ENCODE measurements at regions not wholly inside any gene's neighbourhood (a gene's known extent, or its start where the extent isn't known, plus 50 kb on each side); places are given as distances from the start of the nearest gene placed in this dataset.
A peak's percentile ranks its signal among the peaks of the same experiment; 100 is the strongest.

GRCh38 chr2:12005886-12006681, 259.7 kb downstream of the LPIN1 start:
- Mint-ChIP-seq H3K9me3 (no peaks in the 10 kb centered on the region), H3K4me3 (peak overlapping the region; percentile 46), H3K4me1 (peaks cover 57% of the 10 kb centered on the region), H3K27me3 (no peaks in the 10 kb centered on the region), H3K27ac (peak overlapping the region; percentile 56), H3K36me3 (ENCODE audit: low read depth) (no peaks in the 10 kb centered on the region)
- no peak for TF ChIP-seq CTCF (IDR thresholded peaks at IDR 0.05)
- intact Hi-C loops (cut with micrococcal nuclease) = loop anchor here (5.0 to 10.0 kb wide), 4 partner anchors 41 to 141 kb away; no protein-coding TSS in a partner anchor
- no peak for DNase-seq
- POLR2A ChIA-PET = interaction anchor here (0.7 to 1.3 kb wide), 5 partner anchors 8 to 711 kb away, joined by 3 to 4 read pairs (median 3); partner anchors contain the start of gene TRIB2
- CTCF ChIA-PET = interaction anchor here (0.7 to 1.0 kb wide), 2 partner anchors 28 to 39 kb away, joined by 3 read pairs; no protein-coding TSS in a partner anchor
- peak; percentile 77 for ATAC-seq (ENCODE audit: low read depth)

- no peaks in the 10 kb centered on the region for H3K9me3 Mint-ChIP-seq
- intact Hi-C loops (cut with micrococcal nuclease) = loop anchor here (5.0 to 10.0 kb wide), 4 partner anchors 40 to 142 kb away; no protein-coding TSS in a partner anchor
- H3K27me3 Mint-ChIP-seq = no peaks in the 10 kb centered on the region
- no peak overlapping the region for H3K4me3 Mint-ChIP-seq
- ATAC-seq (ENCODE audit: low read depth) (no peak), DNase-seq (no peak)
- peaks cover 57% of the 10 kb centered on the region for H3K4me1 Mint-ChIP-seq
- no peaks in the 10 kb centered on the region for H3K36me3 Mint-ChIP-seq (ENCODE audit: low read depth)
- no peak for TF ChIP-seq CTCF (IDR thresholded peaks at IDR 0.05)
- CTCF ChIA-PET = no interaction called here
- no peak overlapping the region for H3K27ac Mint-ChIP-seq
- POLR2A ChIA-PET = interaction anchor here (1.0 to 1.3 kb wide), 2 partner anchors 10 to 171 kb away, joined by 3 read pairs; no protein-coding TSS in a partner anchor
These were observed 260.4 kb downstream of the LPIN1 start for GRCh38 chr2:12006850-12007249.

- intact Hi-C loops (cut with micrococcal nuclease) = loop anchor here (5.0 to 10.0 kb wide), 4 partner anchors 40 to 142 kb away; no protein-coding TSS in a partner anchor
- peaks cover 57% of the 10 kb centered on the region for H3K4me1 Mint-ChIP-seq
- POLR2A ChIA-PET = no interaction called here
- H3K36me3 Mint-ChIP-seq (ENCODE audit: low read depth) = no peaks in the 10 kb centered on the region
- ATAC-seq (ENCODE audit: low read depth) (no peak), DNase-seq (no peak)
- no peak overlapping the region for H3K4me3 Mint-ChIP-seq
- no peak overlapping the region for H3K27ac Mint-ChIP-seq
- CTCF ChIA-PET = no interaction called here
- no peaks in the 10 kb centered on the region for H3K27me3 Mint-ChIP-seq
- no peaks in the 10 kb centered on the region for H3K9me3 Mint-ChIP-seq
- TF ChIP-seq CTCF (IDR thresholded peaks at IDR 0.05) = no peak
These were observed 260.9 kb downstream of the LPIN1 start for GRCh38 chr2:12007282-12007681.

GRCh38 chr2:12008425-12009061, 262.1 kb downstream of the LPIN1 start:
- Mint-ChIP-seq H3K9me3 (no peaks in the 10 kb centered on the region), H3K27ac (no peak overlapping the region), H3K27me3 (no peaks in the 10 kb centered on the region), H3K36me3 (ENCODE audit: low read depth) (no peaks in the 10 kb centered on the region), H3K4me1 (peaks cover 63% of the 10 kb centered on the region), H3K4me3 (peak overlapping the region; percentile 15)
- intact Hi-C loops (cut with micrococcal nuclease) = loop anchor here (1.0 to 10.0 kb wide), 6 partner anchors 11 to 144 kb away; no protein-coding TSS in a partner anchor
- ChIA-PET POLR2A (interaction anchor here (0.7 kb wide), 2 partner anchors 168 to 656 kb away, joined by 3 to 8 read pairs; no protein-coding TSS in a partner anchor), CTCF (no interaction called here)
- DNase-seq = no peak
- TF ChIP-seq CTCF (IDR thresholded peaks at IDR 0.05) = no peak
- ATAC-seq (ENCODE audit: low read depth) = peak; percentile 68
